HG03558 (cell line): ENCODE measurements at regions not wholly inside any gene's neighbourhood (a gene's known extent, or its start where the extent isn't known, plus 50 kb on each side); places are given as distances from the start of the nearest gene placed in this dataset.

Source experiments
- ATAC-seq: cut with Tn5 transposase; IDR thresholded peaks from one replicate; pipeline ENCODE4 v1.9.1; 2021; ENCODE audit warnings: moderate number of reproducible peaks; ENCODE audit not compliant: unreplicated experiment; ENCODE audit errors: extremely low read depth

DNA sequence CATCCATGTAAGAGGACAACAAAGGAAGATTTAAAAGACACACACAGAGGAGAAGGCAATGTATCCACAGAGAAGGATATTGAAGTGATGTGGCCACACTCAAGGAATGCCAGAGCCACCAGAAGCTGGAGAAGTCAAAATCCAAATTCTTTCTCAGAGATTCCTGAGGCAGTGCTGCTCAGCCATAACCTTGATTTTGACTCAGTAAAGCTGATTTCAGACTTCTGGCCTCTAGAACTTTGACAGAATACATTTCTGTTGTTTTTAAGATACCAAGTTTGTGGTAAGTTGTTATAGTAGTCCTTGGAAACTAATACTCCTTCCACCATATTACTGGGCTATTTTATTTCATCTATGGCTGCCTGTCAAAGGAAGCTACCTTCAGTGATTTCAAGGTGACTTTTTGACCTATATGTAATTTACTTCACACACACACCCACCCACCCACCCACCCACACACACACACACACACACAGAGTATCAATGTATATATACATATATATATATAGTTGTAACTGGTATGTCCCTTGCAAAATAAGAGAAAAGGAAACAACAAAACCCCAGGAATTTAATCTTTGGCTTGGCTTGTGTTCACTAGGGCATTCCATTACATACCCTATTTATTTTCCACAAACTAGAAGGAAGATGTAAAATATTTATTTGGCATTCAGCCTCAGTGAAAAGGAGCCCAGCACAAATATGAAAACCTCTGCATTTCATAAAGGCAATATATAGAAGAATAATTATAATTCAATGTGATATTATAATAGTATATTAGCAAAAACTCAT is 142.1 kb upstream of the PTGFR start:
- no peak for ATAC-seq

DNA sequence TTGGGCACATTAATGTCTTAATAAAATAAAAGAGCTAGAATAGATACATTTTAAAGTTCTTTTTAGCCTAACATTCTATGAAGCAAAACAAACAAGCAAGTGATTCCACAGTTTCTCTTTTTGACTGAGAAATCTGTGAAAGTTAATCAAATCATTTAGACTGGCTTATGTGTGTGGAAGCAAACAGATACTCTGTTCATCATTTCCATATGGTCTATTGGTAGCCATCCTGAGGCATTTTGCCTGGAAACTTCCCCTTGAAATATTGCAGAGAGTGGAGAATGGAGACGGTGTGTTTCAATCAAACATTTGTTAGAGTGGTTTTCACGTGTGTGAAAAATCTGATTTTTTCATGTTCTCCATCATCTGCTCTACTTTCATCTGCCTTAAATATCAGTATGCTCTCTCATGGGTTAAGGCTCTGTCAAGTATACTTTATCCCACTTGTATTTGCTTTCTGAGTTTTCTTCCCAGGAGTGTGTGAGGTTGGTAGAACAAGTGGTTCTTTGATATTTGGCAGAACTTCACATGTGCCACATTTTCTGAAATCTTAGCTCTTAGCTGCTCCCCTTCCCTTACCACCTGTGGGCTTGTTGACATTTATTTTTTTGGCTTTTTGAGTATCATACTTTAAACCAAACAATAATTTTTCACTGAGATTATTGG is 139.1 kb upstream of the PTGFR start:
- no peak for ATAC-seq

DNA sequence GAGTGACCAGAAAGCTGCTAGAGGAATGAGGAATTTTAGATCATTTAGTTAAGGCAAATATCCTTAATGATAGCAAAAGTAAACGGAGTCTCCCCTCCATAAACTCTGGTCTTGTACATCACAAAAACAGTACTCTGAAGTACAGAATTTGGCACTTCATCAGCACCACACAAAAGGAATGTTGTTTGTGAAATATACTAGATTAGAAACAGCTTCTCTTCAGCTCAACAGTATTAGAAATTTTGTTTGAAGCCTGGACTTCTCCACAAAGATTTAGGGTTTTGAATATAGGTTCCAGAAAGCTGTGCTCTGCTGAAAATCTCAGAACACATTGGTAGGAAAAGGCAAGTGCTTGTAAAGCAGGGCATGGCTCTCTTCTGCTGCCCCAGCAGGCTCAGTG is 135.1 kb upstream of the PTGFR start:
- no peak for ATAC-seq

DNA sequence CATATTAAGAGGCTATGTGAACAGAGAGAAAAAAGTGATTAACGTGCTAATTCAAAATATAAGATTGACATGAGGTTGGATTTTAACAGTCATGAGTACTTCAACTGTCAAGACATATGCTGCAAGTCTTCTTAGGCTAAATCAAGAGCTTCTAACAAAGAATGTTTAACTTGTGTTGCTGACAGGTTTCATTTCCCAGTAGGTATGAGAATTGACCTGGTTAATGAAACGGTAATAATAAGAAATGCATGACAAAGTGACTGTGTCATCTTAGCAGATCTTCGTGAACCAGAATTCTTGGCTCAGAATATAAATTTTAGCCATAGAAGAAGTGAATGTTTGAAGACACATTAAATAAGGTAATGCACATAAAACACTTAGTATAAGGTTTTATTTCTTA is 132.6 kb upstream of the PTGFR start:
- ATAC-seq, result no peak

- ATAC-seq, result no peak
These were observed 131.1 kb upstream of the PTGFR start for GRCh38 chr1:78359666-78360065.

DNA sequence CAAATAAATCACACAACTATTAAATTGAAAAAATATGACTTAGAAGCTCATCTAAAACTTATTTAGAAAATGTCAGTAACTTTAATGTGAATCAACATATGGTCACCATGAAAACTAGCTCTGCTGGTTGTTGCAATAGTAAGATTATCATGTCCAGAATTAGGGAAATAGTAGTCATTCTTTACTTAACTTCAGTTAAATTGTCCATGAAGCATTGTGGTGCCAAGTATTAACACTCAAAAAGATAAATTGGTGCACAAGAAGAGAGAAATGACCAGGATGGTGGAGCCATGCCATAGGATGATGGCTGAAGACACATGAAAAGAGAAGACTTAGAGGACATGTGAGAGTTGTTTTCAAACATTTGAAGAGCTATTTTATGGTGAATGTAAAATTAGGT is 130.2 kb upstream of the PTGFR start:
- no peak for ATAC-seq

DNA sequence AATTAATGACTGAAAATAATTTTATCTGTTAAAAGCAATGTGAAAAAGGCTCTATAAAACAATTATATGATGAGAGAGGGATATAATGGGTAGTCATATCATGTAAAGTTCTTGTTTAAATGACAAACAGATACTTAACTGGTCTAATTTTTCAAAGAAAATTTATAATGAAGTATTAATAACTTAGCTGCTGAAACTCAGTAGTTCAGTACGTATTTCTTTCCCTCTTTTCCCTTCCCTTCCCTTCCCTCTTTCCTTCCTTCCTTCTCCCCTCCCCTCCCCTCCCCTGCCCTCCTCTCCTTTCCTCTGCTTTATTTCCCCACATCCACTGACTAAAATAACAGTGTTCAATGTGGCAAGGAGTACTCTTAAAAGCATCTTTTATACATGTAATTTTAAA is 123.1 kb upstream of the PTGFR start:
- ATAC-seq, result no peak

GRCh38 chr1:78369546-78369945 is 121.2 kb upstream of the PTGFR start:
- ATAC-seq, result no peak

- ATAC-seq, result peak; percentile 73
These were observed 120.4 kb upstream of the PTGFR start for GRCh38 chr1:78370356-78370755.

- peak; percentile 61 for ATAC-seq
These were observed 119.8 kb upstream of the PTGFR start for GRCh38 chr1:78370779-78371482.

GRCh38 chr1:78373676-78374075 is 117.1 kb upstream of the PTGFR start:
- no peak for ATAC-seq

DNA sequence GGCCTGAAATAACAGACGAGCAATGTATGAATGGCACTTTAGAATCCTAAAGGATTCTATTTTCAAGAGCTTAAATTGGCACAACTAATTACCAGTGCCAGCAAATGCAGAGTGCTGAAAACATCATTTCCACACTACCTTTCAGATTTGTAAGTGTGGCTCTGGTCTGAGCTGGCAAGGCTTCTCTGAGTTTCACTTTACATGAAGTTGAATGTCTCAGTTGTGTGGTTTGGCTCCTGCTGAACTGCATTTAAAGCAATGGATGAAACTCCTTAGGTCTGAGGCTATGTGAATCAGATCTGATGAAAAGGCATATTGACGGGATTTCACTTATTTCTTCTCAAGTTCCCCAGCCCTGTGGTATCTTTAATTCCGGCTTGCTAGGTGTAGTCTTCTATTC is 114.8 kb upstream of the PTGFR start:
- no peak for ATAC-seq

DNA sequence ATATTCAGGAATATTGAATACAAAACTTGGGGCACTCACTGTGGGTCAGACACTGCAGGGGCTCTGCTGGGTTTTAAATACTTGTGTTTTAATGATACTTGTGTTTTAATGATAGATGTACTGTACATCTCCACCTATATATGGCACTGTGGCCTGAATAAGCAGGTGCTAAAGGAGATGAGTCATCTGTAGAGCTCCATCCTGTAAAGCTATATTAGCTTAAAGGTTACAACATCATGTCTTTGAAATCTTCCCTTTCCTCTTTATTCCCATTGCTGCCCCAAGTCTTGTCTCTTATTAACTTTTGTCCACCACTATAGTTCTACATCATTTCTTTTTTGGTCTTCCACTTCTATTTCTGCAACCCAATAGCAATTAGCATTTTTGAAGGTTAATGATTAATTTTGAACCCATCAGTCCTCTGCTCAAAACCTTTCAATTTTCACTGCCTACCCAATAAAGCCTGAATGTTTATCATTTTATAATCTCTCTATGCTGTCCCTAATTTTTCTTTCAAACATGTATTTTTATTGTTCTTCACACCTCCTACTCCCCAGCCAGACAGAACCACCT is 113.3 kb upstream of the PTGFR start:
- peak; percentile 87 for ATAC-seq

GRCh38 chr1:78383923-78384322 is 106.9 kb upstream of the PTGFR start:
- no peak for ATAC-seq

- peak; percentile 87 for ATAC-seq
These were observed 104.9 kb upstream of the PTGFR start for GRCh38 chr1:78385744-78386462.

DNA sequence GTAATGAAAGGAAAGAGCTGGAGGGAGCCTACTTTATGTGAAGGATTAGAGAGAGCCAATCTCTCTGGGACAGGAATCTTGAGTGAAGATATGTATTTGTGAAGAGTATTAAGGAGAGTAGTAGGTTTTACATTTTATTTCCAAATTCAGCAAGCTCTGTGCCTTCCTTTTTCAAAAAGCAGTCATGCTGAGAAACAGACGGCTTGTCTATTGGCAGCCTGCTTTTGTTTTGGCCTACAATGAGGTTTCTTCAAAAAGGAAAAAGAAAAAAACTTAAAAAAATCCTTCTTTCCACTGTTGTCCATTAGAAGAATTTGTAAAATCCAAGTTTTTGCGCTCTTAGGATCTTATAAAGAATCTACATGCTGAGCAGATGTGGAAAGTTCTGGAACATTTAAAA is 103.6 kb upstream of the PTGFR start:
- ATAC-seq, result no peak

DNA sequence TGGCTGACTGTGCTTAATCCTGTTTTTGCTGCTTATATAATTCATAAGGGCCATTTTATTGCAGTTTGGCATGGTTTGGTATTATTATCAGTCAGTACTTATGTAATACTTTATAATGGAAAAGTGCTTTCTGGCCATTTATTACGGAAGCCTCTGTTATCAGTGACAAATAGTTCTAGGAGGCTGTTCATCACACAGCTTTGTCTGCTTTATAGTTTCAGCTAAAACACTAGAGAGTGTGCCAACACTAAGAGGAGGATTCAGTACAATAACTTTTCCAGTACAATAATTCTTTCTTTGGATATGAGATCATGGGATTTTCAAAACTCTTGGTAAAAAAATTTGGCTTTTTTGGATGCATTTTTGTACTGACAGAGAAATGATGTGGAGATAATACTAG is 102.9 kb upstream of the PTGFR start:
- no peak for ATAC-seq

DNA sequence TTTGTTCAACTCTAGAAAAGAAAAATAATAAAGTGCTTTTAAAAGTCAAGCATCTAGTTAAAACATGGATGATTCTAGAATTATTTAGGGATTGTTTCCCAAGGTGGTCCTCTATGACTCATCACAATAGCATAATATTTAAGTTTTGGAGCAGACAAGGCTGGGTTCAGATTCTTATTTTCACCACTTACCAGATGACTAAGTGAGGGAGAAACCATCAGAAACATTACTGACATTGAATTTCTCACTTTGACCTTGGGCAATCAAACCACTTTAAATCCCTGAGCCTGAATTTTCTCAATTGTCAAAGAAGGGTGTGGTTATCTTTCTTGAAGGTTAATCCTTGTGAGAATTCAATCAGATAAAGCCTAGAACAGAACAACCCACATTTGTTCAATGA is 102.5 kb upstream of the PTGFR start:
- no peak for ATAC-seq

DNA sequence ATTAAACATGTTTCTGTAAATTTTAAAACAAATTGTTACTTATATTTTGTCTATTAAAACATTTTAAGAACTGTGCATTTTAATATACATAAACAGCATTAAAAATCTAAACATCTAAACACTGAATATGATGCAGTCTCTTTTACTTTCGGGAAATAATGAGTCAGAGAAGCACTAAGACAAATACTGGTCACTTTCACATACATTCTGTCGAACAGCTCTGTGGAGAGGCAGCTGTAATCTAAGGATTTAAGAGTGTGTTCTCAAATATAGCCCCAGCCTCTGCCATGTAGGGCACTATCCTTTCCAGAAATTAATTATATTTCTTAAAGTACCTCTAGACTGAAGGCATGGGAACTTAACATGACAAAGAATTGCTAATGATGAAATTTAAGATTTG is 89.6 kb upstream of the PTGFR start:
- ATAC-seq, result no peak

DNA sequence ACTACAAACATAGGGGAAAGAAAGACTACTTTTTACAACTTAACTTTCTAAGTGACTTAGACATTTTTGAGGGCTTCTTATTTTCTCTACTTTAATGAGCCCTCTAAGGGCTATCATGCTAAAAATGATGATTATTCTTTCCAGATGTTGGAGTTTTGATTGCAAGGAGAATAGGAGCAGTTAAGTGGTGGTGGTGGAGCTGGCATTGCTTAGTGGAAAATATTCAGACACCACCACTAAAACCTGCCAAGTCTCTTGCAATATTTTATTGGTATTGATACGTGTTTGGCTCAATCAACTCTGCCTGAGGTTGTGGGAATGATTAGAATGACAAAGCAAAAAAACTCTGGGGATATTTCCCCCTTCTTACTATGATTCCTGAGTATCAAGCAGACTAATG is 82.6 kb upstream of the PTGFR start:
- no peak for ATAC-seq
